Loucy (cell line): ENCODE measurements at regions not wholly inside any gene's neighbourhood (a gene's known extent, or its start where the extent isn't known, plus 50 kb on each side); places are given as distances from the start of the nearest gene placed in this dataset.

ENCODE experiments used
- H2AFZ ChIP-seq: fragments of 200-600 bp; sonication (generic); 2 replicates; pipeline ENCODE4 v1.6.0; 2016; ENCODE audit warnings: antibody characterized with exemption, mild to moderate bottlenecking, low read length, moderate library complexity
- H3F3A ChIP-seq: fragments of 200-600 bp; 2 replicates; pipeline ENCODE4 v1.6.0; 2016; ENCODE audit warnings: antibody characterized with exemption, low read depth, mild to moderate bottlenecking
- H3K27me3 ChIP-seq: fragments of 200-600 bp; sonication (generic); 2 replicates; pipeline ENCODE4 v1.6.1; 2014; ENCODE audit warnings: low read length, mild to moderate bottlenecking; ENCODE audit not compliant: insufficient read depth, poor library complexity, severe bottlenecking
- H3K36me3 ChIP-seq: fragments of 200-600 bp; sonication (generic); 2 replicates; pipeline ENCODE4 v1.6.1; 2016; ENCODE audit warnings: low read length; ENCODE audit not compliant: insufficient read depth
- H3K4me1 ChIP-seq: fragments of 200-600 bp; sonication (generic); 2 replicates; pipeline ENCODE4 v1.5.1; 2014; ENCODE audit warnings: low read length, mild to moderate bottlenecking; ENCODE audit not compliant: insufficient read depth, poor library complexity, severe bottlenecking
- H3K4me2 ChIP-seq: fragments of 200-600 bp; sonication (generic); 2 replicates; pipeline ENCODE4 v1.6.0; 2014; ENCODE audit warnings: antibody characterized with exemption, low read length, low read depth, mild to moderate bottlenecking; ENCODE audit not compliant: poor library complexity, severe bottlenecking
- H3K4me3 ChIP-seq: fragments of 200-600 bp; sonication (generic); 2 replicates; pipeline ENCODE4 v1.5.1; 2014; ENCODE audit warnings: low read length, mild to moderate bottlenecking, mixed read lengths; ENCODE audit not compliant: poor library complexity, severe bottlenecking
- H3K79me2 ChIP-seq: fragments of 200-600 bp; sonication (generic); 2 replicates; pipeline ENCODE4 v1.6.1; 2014; ENCODE audit warnings: low read length; ENCODE audit not compliant: insufficient read depth
- H3K9ac ChIP-seq: fragments of 200-600 bp; sonication (generic); 2 replicates; pipeline ENCODE4 v1.6.0; 2014; ENCODE audit warnings: mild to moderate bottlenecking, low read depth, low read length, moderate library complexity; ENCODE audit not compliant: poor library complexity, severe bottlenecking
- H3K9me2 ChIP-seq: fragments of 200-600 bp; sonication (generic); replicated peaks from 2 replicates; pipeline ENCODE4 v1.6.1; 2016; ENCODE audit warnings: low read depth, low read length, mixed read lengths
- H3K9me3 ChIP-seq: fragments of 200-600 bp; sonication (generic); 2 replicates; pipeline ENCODE4 v1.6.1; 2014; ENCODE audit warnings: mild to moderate bottlenecking, antibody characterized with exemption, low read length, low read depth; ENCODE audit not compliant: insufficient read depth
- H4K20me1 ChIP-seq: fragments of 200-600 bp; sonication (generic); 2 replicates; pipeline ENCODE4 v1.6.0; 2014; ENCODE audit warnings: antibody characterized with exemption, low read length, mild to moderate bottlenecking; ENCODE audit not compliant: insufficient read depth, poor library complexity, severe bottlenecking
- CTCF ChIP-seq: fragments of 200-600 bp; sonication (generic); conservative IDR thresholded peaks from 2 replicates; pipeline ENCODE4 v1.5.1; 2014; ENCODE audit warnings: mild to moderate bottlenecking, antibody characterized with exemption, low read length
- EZH2phosphoT487 ChIP-seq: fragments of 200-600 bp; IDR thresholded peaks from 2 replicates; pipeline ENCODE4 v1.6.1; 2018; ENCODE audit warnings: antibody characterized with exemption, mild to moderate bottlenecking, moderate library complexity, borderline replicate concordance

- H3K4me2 ChIP-seq: no peak overlapping the region
- H3K4me3 ChIP-seq: no peak overlapping the region
- H2AFZ ChIP-seq: no peak overlapping the region
- no peaks in the 10 kb centered on the region for H3K4me1 ChIP-seq
- no peaks in the 10 kb centered on the region for H3F3A ChIP-seq
- H3K9me2 ChIP-seq: no peaks in the 10 kb centered on the region
- no peaks in the 10 kb centered on the region for H3K36me3 ChIP-seq
- H3K27me3 ChIP-seq: no peaks in the 10 kb centered on the region
- H4K20me1 ChIP-seq: no peaks in the 10 kb centered on the region
- H3K79me2 ChIP-seq: no peaks in the 10 kb centered on the region
- no peak overlapping the region for H3K9ac ChIP-seq
- TF ChIP-seq EZH2phosphoT487 (no peak), CTCF (no peak)
- no peaks in the 10 kb centered on the region; the same call in 1 of the 2 replicates for H3K9me3 ChIP-seq
These were observed 74.3 kb upstream of the MSTN start for GRCh38 chr2:190136825-190137224.

DNA sequence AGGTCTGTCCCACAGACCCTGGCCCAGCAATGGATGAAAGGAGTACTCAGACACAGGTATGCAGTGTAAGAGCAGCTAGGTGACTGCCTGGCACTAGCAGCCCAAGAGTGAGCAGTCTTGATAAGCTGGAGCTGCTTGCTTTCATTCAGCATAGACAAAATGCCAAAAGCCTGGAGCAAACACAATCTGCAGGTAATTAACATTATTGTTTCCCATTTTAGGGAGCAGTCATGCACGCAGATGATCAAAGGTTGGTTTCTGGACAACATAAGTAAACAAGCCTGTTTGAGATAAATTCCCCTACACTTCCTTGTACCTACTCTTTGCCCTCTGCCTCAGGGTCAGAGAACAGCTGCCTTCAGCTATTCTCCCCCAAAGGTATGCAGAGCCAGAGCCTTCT, 73.7 kb upstream of the MSTN start:
- Histone ChIP-seq H2AFZ (no peak overlapping the region), H4K20me1 (no peaks in the 10 kb centered on the region), H3F3A (no peaks in the 10 kb centered on the region), H3K4me2 (no peak overlapping the region), H3K9ac (no peak overlapping the region), H3K36me3 (no peaks in the 10 kb centered on the region), H3K4me1 (no peaks in the 10 kb centered on the region), H3K4me3 (no peak overlapping the region), H3K27me3 (no peaks in the 10 kb centered on the region), H3K9me3 (no peaks in the 10 kb centered on the region; the same call in 1 of the 2 replicates), H3K79me2 (no peaks in the 10 kb centered on the region), H3K9me2 (no peaks in the 10 kb centered on the region)
- TF ChIP-seq EZH2phosphoT487 (no peak), CTCF (no peak)

DNA sequence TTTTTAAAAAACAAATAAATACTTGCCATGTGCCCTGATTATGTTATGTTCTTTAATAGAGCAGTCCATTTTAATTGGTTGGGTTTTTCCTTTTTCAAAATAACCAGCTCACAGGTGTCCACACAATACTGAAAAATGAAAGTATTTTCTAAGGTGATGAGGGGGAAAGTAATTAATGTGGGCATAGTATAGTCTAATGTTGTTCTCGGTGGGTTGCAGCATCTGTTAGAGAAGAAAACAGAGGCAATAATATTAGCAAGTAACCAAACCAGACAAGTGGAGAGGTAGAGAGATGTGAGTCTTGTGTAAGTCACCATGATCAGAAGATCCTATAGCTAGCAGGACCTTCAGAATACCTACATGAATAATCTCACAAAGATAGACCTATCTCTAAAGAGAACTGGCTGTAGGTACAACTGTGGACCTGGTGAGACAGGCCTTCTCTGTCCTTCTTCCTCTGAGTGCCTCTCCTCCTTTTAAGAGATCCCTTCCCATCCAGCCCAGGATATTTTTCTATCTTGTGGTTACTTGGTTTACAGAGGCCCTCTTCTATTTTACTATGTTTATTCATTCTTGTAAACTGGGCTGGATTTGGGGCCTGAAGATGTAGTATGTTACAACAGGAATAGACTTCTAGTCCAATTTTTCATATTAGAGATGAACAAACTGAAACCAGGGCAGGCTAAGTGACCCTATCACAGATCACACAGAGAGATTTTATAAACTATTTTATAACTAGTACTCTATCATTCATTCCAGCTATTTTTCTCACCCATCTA, 67.1 kb upstream of the MSTN start:
- Histone ChIP-seq H3F3A (no peaks in the 10 kb centered on the region), H3K9me2 (no peaks in the 10 kb centered on the region), H3K9me3 (no peaks in the 10 kb centered on the region), H3K4me3 (no peak overlapping the region), H3K27me3 (no peaks in the 10 kb centered on the region), H3K36me3 (no peaks in the 10 kb centered on the region), H3K9ac (no peak overlapping the region), H2AFZ (no peak overlapping the region), H3K4me2 (no peak overlapping the region), H3K79me2 (no peaks in the 10 kb centered on the region), H4K20me1 (no peaks in the 10 kb centered on the region), H3K4me1 (no peaks in the 10 kb centered on the region)
- TF ChIP-seq EZH2phosphoT487: no peak

DNA sequence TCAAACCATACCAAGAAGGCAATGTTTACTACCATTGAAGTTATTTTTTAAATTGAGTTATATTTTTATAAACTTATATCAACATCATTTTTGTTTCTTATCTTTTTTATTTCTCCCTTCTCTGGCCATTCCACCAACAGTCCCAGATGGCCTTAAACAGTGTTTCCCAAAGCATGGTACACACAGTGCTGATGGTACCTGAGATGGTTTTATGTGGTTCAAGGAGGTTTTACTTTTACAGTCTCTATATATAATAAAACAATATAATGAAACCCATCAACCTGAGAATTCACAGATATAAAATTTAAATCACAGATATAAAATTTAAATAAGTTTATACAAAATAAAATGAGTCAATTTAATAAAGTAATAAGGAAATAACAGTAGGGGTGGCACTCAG, 65.1 kb upstream of the MSTN start:
- no peaks in the 10 kb centered on the region for H3F3A ChIP-seq
- H3K9ac ChIP-seq: no peak overlapping the region
- no peaks in the 10 kb centered on the region for H3K79me2 ChIP-seq
- H4K20me1 ChIP-seq: no peaks in the 10 kb centered on the region
- H3K4me2 ChIP-seq: no peak overlapping the region
- H3K36me3 ChIP-seq: no peaks in the 10 kb centered on the region
- H3K4me1 ChIP-seq: no peaks in the 10 kb centered on the region
- no peaks in the 10 kb centered on the region for H3K27me3 ChIP-seq
- H3K4me3 ChIP-seq: no peak overlapping the region
- no peaks in the 10 kb centered on the region for H3K9me2 ChIP-seq
- no peaks in the 10 kb centered on the region for H3K9me3 ChIP-seq
- TF ChIP-seq CTCF: no peak
- no peak for TF ChIP-seq EZH2phosphoT487
- H2AFZ ChIP-seq: no peak overlapping the region
